K562 (cell line): ENCODE measurements at regions not wholly inside any gene's neighbourhood (a gene's known extent, or its start where the extent isn't known, plus 50 kb on each side); places are given as distances from the start of the nearest gene placed in this dataset.

Source experiments
- ATAC-seq: fragments of 200-7000 bp; cut with Tn5 transposase; 3 replicates; pipeline ENCODE4 v1.9.1; 2020; ENCODE audit warnings: moderate library complexity
- BruUV-seq: library from RNA; stranded (reverse); fragments of 400-500 nt; replicated peaks from 2 replicates; lab custom pipeline; 2021; lab: Mats Ljungman, UMichigan
- CTCF ChIA-PET: fragments of 300-600 bp; formaldehyde crosslinking; extraction: SDS; loops from one replicate; lab custom pipeline; 2021; ENCODE audit warnings: low intra/inter-chr PET ratio; lab: Yijun Ruan, JAX
- POLR2A ChIA-PET: fragments of 300-600, 350-650 bp; sonication (Branson Sonifier 250); formaldehyde crosslinking; extraction: SDS; loops from one replicate; lab custom pipeline; 2021; ENCODE audit warnings: antibody characterized with exemption, inconsistent platforms; lab: Yijun Ruan, JAX
- DNase-seq, 4 experiments: peaks; one replicate each; pipeline versions ENCODE4 v3.0.0 to v3.0.0-alpha.2; 2011 to 2018; ENCODE audit warnings: low spot score in 3 of 4, mixed read lengths in 3 of 4; ENCODE audit errors: extremely low read depth in 1 of 4
- FAIRE-seq: peaks from 2 replicates; lab custom pipeline; 2011; peaks lifted over from hg19 to GRCh38; lab: Jason Lieb, UNC
- H2AFZ ChIP-seq: 2 replicates; pipeline ENCODE4 v1.6.0; 2011; ENCODE audit warnings: low read depth, low read length, control low read depth, inconsistent platforms
- H3K27ac ChIP-seq: fragments of 200-600 bp; 3 replicates; pipeline ENCODE4 v1.8.0; 2011; ENCODE audit warnings: low read depth, mild to moderate bottlenecking, control low read depth, inconsistent platforms, low read length, moderate library complexity, mixed read lengths; ENCODE audit errors: extremely low read depth
- H3K27me3 ChIP-seq, 2 experiments: fragments of 300-600 bp in 1 of 2; 2 replicates in 1 of 2; 3 replicates in 1 of 2; pipeline versions ENCODE4 v1.6.0 to v1.8.0; 2011; ENCODE audit warnings: inconsistent platforms in 2 of 2, low read length in 2 of 2, mild to moderate bottlenecking in 1 of 2, mixed read lengths in 1 of 2, moderate library complexity in 1 of 2; ENCODE audit not compliant: control insufficient read depth in 2 of 2, insufficient read depth in 2 of 2
- H3K36me3 ChIP-seq: fragments of 300-600 bp; 3 replicates; pipeline ENCODE4 v1.8.0; 2011; ENCODE audit warnings: mild to moderate bottlenecking, low read length, inconsistent platforms; ENCODE audit not compliant: control insufficient read depth, insufficient read depth
- H3K4me1 ChIP-seq, 2 experiments: fragments of 200-600 bp in 1 of 2; replicated peaks in 1 of 2; 2 replicates in 1 of 2; 3 replicates in 1 of 2; pipeline versions ENCODE4 v1.5.1 to v1.8.0; 2011; ENCODE audit warnings: inconsistent platforms in 2 of 2, low read length in 2 of 2, mild to moderate bottlenecking in 1 of 2, mixed read lengths in 1 of 2, moderate library complexity in 1 of 2; ENCODE audit not compliant: control insufficient read depth in 2 of 2, insufficient read depth in 2 of 2
- H3K4me2 ChIP-seq: 2 replicates; pipeline ENCODE4 v1.6.1; 2011; ENCODE audit warnings: low read length, control low read depth, inconsistent platforms, mixed read lengths; ENCODE audit not compliant: insufficient read depth
- H3K4me3 ChIP-seq: fragments of 200-600 bp; sonication (generic), shearing (Covaris generic); 2 replicates; pipeline ENCODE4 v1.5.1; 2016; ENCODE audit warnings: control low read depth, inconsistent platforms
- H3K79me2 ChIP-seq: fragments of 200-600 bp; 3 replicates; pipeline ENCODE4 v1.8.0; 2011; ENCODE audit warnings: low read length, inconsistent platforms; ENCODE audit not compliant: control insufficient read depth, insufficient read depth
- H3K9ac ChIP-seq, 2 experiments: 2 replicates each; pipeline versions ENCODE4 v1.6.0 to v1.6.1; 2011; ENCODE audit warnings: low read depth in 2 of 2, low read length in 2 of 2, control low read depth in 1 of 2, inconsistent platforms in 1 of 2, mild to moderate bottlenecking in 1 of 2, mixed read lengths in 1 of 2; ENCODE audit not compliant: insufficient read depth in 1 of 2
- H3K9me1 ChIP-seq: one replicate; pipeline ENCODE4 v1.6.0; 2011; ENCODE audit warnings: inconsistent platforms, mild to moderate bottlenecking, low read length, moderate library complexity; ENCODE audit not compliant: control insufficient read depth, insufficient read depth
- H3K9me3 ChIP-seq: replicated peaks from 2 replicates; pipeline ENCODE4 v1.5.1; 2011; ENCODE audit warnings: low read depth, low read length, inconsistent platforms; ENCODE audit not compliant: control insufficient read depth, insufficient read depth
- H4K20me1 ChIP-seq: replicated peaks from 2 replicates; pipeline ENCODE4 v1.6.1; 2011; ENCODE audit warnings: low read length, inconsistent platforms, mixed read lengths; ENCODE audit not compliant: control insufficient read depth, insufficient read depth
- ARID1B ChIP-seq: fragments of 450-650 bp; IDR thresholded peaks from 2 replicates; pipeline ENCODE4 v1.6.1; 2016; ENCODE audit warnings: antibody characterized with exemption, mild to moderate bottlenecking, inconsistent platforms
- ATF3 ChIP-seq, 2 experiments: fragments of 450-650 bp in 1 of 2; sonication (generic) in 1 of 2; formaldehyde crosslinking in 1 of 2; IDR thresholded peaks in 1 of 2; conservative IDR thresholded peaks in 1 of 2; 2 replicates each; pipeline versions ENCODE4 v1.6.1 to v1.8.1; 2016 to 2023; ENCODE audit warnings: mild to moderate bottlenecking in 2 of 2, moderate library complexity in 2 of 2, inconsistent platforms in 1 of 2, missing genetic modification reagents in 1 of 2
- PURB ChIP-seq: sonication (generic); formaldehyde crosslinking; IDR thresholded peaks from 2 replicates; pipeline ENCODE4 v1.9.0; 2021; ENCODE audit warnings: low read depth, mild to moderate bottlenecking, missing genetic modification reagents
- WGBS: fragments of 100-300 bp; shearing (Covaris generic); methylation state at CpG from one replicate; pipeline ENCODE4 v1.1.6; 2016; ENCODE audit warnings: low coverage, mixed read lengths; ENCODE audit not compliant: insufficient coverage; ENCODE audit errors: missing lambda C conversion rate; 5-methylcytosine and 5-hydroxymethylcytosine counted together
- in situ Hi-C: fragments of 300-500 bp; cut with MboI; formaldehyde crosslinking; loops from 4 replicates; pipeline ENCODE4 v1.15.0; 2018; ENCODE audit warnings: inconsistent platforms, mixed read lengths
- intact Hi-C: fragments of 100-400 bp; cut with micrococcal nuclease; formaldehyde crosslinking; loops from 2 replicates; pipeline ENCODE4 v1.14.2; 2022

- no TSS peak for BruUV-seq
- FAIRE-seq, result no peak
Measured at GRCh38 chr7:114264023-114264422, 150.6 kb upstream of the FOXP2 start.

GRCh38 chr7:114263219-114263618 lies 151.4 kb upstream of the FOXP2 start:
- DNase-seq (no peak), ATAC-seq (no peak)
- BruUV-seq, result no TSS peak
- Histone ChIP-seq H3K4me1 (no peaks in the 10 kb centered on the region), H3K4me3 (no peak overlapping the region), H3K27ac (no peak overlapping the region)
- 0% methylated on average over 3 of the region's 3 CpGs for WGBS
- TF ChIP-seq PURB, result no peak
- TF ChIP-seq, all 486 proteins: peak for 0
- ChIA-PET CTCF (no interaction called here), POLR2A (no interaction called here)
- Histone ChIP-seq H4K20me1 (no peaks in the 10 kb centered on the region), H3K27me3 (no peaks in the 10 kb centered on the region), H3K9me1 (no peaks in the 10 kb centered on the region), H3K4me2 (no peak overlapping the region), H2AFZ (no peak overlapping the region), H3K9me3 (no peaks in the 10 kb centered on the region; the same call in 1 of the 2 replicates), H3K79me2 (no peaks in the 10 kb centered on the region), H3K9ac (no peak overlapping the region), H3K36me3 (no peaks in the 10 kb centered on the region)
- in situ Hi-C loops, result no loop called here
- FAIRE-seq, result no peak
- intact Hi-C loops, result no loop called here

More at GRCh38 chr7:114264023-114264422, 150.6 kb upstream of the FOXP2 start:
- H3K36me3 ChIP-seq, result no peaks in the 10 kb centered on the region
- POLR2A ChIA-PET, result no interaction called here
- no peaks in the 10 kb centered on the region for H3K27me3 ChIP-seq
- no peaks in the 10 kb centered on the region for H3K79me2 ChIP-seq
- no peak overlapping the region for H3K4me3 ChIP-seq
- no peak overlapping the region for H3K27ac ChIP-seq
- WGBS, result 0% methylated on average over 2 of the region's 2 CpGs
- ATAC-seq, result no peak
- TF ChIP-seq ARID1B, result no peak
- peak; percentile 9; the same call in 1 of the 2 replicates for TF ChIP-seq ATF3 (IDR thresholded peaks at IDR 0.05)
- TF ChIP-seq ATF3 (CRISPR knock-in tag; conservative IDR thresholded peaks at IDR 0.05), result no peak
- H2AFZ ChIP-seq, result no peak overlapping the region
- CTCF ChIA-PET, result no interaction called here
- H4K20me1 ChIP-seq, result no peaks in the 10 kb centered on the region
- DNase-seq, result no peak
- no peak overlapping the region for H3K4me2 ChIP-seq
- H3K9me3 ChIP-seq, result no peaks in the 10 kb centered on the region; the same call in 1 of the 2 replicates
- no peaks in the 10 kb centered on the region for H3K9me1 ChIP-seq
- H3K4me1 ChIP-seq, result no peaks in the 10 kb centered on the region
- no peak overlapping the region for H3K9ac ChIP-seq
- in situ Hi-C loops (no loop called here), intact Hi-C loops (no loop called here)
